A673 (cell line): ENCODE measurements at regions not wholly inside any gene's neighbourhood (a gene's known extent, or its start where the extent isn't known, plus 50 kb on each side); places are given as distances from the start of the nearest gene placed in this dataset.

Experiments used
- BruUV-seq: library from RNA; stranded (reverse); fragments of 400-500 nt; replicated peaks from 2 replicates; lab custom pipeline; 2021; lab: Mats Ljungman, UMichigan
- CTCF ChIA-PET: fragments of 300-600 bp; sonication (Branson Sonifier 250); formaldehyde crosslinking; loops from one replicate; lab custom pipeline; 2022; ENCODE audit warnings: antibody characterized with exemption; lab: Charles Lee
- POLR2A ChIA-PET: fragments of 300-600 bp; sonication (Branson Sonifier 250); formaldehyde crosslinking; loops from one replicate; lab custom pipeline; 2022; ENCODE audit warnings: antibody characterized with exemption; ENCODE audit not compliant: low non-redundant PET; lab: Charles Lee
- DNase-seq: peaks from one replicate; pipeline ENCODE4 v3.0.0-alpha.2; 2015; ENCODE audit warnings: low spot score
- H3K27ac ChIP-seq: fragments of 200-600 bp; sonication (generic); 2 replicates; pipeline ENCODE4 v1.5.1; 2016; ENCODE audit warnings: mixed run types, low read depth, mild to moderate bottlenecking, mixed read lengths, antibody characterized with exemption, low read length; ENCODE audit not compliant: poor library complexity, severe bottlenecking
- H3K27me3 ChIP-seq: fragments of 200-600 bp; sonication (generic); replicated peaks from 2 replicates; pipeline ENCODE4 v1.6.1; 2017; ENCODE audit warnings: mixed run types, low read depth, mild to moderate bottlenecking, mixed read lengths, antibody characterized with exemption, low read length; ENCODE audit not compliant: insufficient read depth, poor library complexity
- H3K36me3 ChIP-seq: fragments of 200-600 bp; sonication (generic); 2 replicates; pipeline ENCODE4 v1.6.1; 2016; ENCODE audit warnings: mixed run types, mild to moderate bottlenecking, mixed read lengths, antibody characterized with exemption, low read length; ENCODE audit not compliant: insufficient read depth, poor library complexity, severe bottlenecking
- H3K4me1 ChIP-seq: fragments of 200-600 bp; sonication (generic); 2 replicates; pipeline ENCODE4 v1.6.1; 2017; ENCODE audit warnings: mixed run types, mild to moderate bottlenecking, mixed read lengths, antibody characterized with exemption, low read length; ENCODE audit not compliant: insufficient read depth, poor library complexity, severe bottlenecking
- H3K4me3 ChIP-seq: fragments of 200-600 bp; sonication (generic); 2 replicates; pipeline ENCODE4 v1.5.1; 2016; ENCODE audit warnings: low read depth, mixed run types, mild to moderate bottlenecking, mixed read lengths, low read length; ENCODE audit not compliant: poor library complexity, severe bottlenecking
- H3K9me3 ChIP-seq: fragments of 200-600 bp; sonication (generic); 2 replicates; pipeline ENCODE4 v1.6.1; 2016; ENCODE audit warnings: mixed run types, low read depth, mild to moderate bottlenecking, mixed read lengths, antibody characterized with exemption, low read length; ENCODE audit not compliant: poor library complexity, severe bottlenecking
- EZH2 ChIP-seq: fragments of 200-600 bp; sonication (generic); IDR thresholded peaks from 2 replicates; pipeline ENCODE4 v1.6.1; 2017; ENCODE audit warnings: borderline replicate concordance, low read depth, mild to moderate bottlenecking, mixed read lengths, antibody characterized with exemption, low read length; ENCODE audit not compliant: poor library complexity, severe bottlenecking
- intact Hi-C: fragments of 100-400 bp; cut with micrococcal nuclease; formaldehyde crosslinking; loops from one replicate; pipeline ENCODE4 v1.10.0; 2022; ENCODE audit not compliant: unreplicated experiment
- TF ChIP-seq, protein P1 (sequence below): fragments of 300-800, 200-600 bp; sonication (generic); conservative IDR thresholded peaks from 2 replicates; pipeline ENCODE4 v1.5.1; 2017; ENCODE audit warnings: low read depth, mild to moderate bottlenecking, antibody characterized with exemption, low read length, moderate library complexity, mixed read lengths

DNA sequence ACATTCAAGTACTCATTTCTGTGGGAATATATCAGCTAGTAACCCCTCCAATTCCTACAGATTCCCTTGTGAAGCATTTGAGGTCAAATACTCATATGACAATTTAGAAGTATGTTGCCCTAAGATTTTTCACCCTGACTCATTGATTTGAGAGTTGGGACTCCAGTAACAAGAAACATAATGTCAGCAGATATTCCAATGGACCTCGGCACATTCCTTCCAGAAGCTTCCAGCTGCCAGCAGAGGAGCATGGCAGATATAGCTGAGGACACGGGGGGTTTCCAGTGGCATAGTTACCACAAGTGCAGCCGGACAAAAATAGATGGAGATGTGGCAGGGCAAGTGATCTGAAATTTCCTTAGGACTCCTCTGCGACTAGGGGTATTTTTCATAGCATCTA, 101.9 kb upstream of the ARHGAP28 start:
- ChIA-PET CTCF (no interaction called here), POLR2A (no interaction called here)
- no peak for DNase-seq
- no peaks in the 10 kb centered on the region for H3K4me1 ChIP-seq
- TF ChIP-seq, protein P1, sequence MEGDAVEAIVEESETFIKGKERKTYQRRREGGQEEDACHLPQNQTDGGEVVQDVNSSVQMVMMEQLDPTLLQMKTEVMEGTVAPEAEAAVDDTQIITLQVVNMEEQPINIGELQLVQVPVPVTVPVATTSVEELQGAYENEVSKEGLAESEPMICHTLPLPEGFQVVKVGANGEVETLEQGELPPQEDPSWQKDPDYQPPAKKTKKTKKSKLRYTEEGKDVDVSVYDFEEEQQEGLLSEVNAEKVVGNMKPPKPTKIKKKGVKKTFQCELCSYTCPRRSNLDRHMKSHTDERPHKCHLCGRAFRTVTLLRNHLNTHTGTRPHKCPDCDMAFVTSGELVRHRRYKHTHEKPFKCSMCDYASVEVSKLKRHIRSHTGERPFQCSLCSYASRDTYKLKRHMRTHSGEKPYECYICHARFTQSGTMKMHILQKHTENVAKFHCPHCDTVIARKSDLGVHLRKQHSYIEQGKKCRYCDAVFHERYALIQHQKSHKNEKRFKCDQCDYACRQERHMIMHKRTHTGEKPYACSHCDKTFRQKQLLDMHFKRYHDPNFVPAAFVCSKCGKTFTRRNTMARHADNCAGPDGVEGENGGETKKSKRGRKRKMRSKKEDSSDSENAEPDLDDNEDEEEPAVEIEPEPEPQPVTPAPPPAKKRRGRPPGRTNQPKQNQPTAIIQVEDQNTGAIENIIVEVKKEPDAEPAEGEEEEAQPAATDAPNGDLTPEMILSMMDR: no peak
- no peak for TF ChIP-seq EZH2
- H3K9me3 ChIP-seq: peaks cover 30% of the 10 kb centered on the region
- H3K36me3 ChIP-seq: no peaks in the 10 kb centered on the region
- intact Hi-C loops: no loop called here
- H3K27me3 ChIP-seq: no peaks in the 10 kb centered on the region
- H3K4me3 ChIP-seq: no peak overlapping the region
- BruUV-seq: no TSS peak
- no peak overlapping the region for H3K27ac ChIP-seq

DNA sequence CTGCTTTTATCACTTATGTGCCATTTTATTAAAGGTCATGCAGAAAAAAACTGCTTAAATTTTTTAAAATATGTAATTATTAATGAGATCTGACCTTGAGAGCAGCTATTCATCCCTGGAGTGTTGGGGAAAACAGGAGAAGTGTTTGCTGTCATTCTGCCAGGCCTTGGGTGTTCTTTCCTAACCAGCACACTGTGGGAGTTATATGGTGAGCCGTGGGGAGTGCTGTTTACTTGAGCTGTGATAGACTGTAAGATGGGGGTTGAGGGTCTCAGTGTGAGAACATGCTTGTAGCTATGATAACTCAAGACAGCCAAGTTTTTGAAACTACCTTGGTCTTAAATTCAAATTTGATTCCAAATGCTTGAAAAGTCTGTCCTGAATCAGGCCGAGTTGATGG, 101.3 kb upstream of the ARHGAP28 start:
- H3K9me3 ChIP-seq: peaks cover 35% of the 10 kb centered on the region
- no peak overlapping the region for H3K4me3 ChIP-seq
- H3K36me3 ChIP-seq: no peaks in the 10 kb centered on the region
- BruUV-seq: no TSS peak
- ChIA-PET CTCF (no interaction called here), POLR2A (no interaction called here)
- no peak for DNase-seq
- H3K4me1 ChIP-seq: no peaks in the 10 kb centered on the region
- no peak for TF ChIP-seq EZH2
- TF ChIP-seq, protein P1: no peak
- intact Hi-C loops: no loop called here
- no peaks in the 10 kb centered on the region for H3K27me3 ChIP-seq
- H3K27ac ChIP-seq: no peak overlapping the region

DNA sequence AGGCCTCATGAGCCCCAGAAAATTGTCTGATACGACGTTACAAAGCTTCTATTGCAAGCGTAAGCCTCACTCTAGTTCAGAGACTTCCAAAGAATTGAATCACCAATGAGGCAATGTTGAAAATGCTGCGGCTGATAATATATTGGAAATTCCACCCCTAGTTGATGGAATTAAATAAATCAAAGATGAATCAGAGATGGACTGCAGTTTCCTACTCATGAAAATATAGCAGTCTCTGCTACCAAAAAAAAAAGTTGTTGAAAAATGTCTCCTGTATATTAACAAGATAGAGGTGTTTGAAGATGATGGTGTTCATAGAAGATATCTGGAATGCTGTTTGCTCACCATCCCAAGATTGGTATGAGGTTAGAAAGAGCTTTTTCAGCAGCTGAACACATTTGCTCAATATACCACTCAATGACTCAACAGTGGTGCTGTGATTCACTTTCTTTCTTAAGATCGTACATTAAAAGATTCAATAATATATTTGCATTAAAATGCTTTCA, 99.8 kb upstream of the ARHGAP28 start:
- Histone ChIP-seq H3K36me3 (no peaks in the 10 kb centered on the region), H3K27me3 (no peaks in the 10 kb centered on the region), H3K9me3 (peaks cover 38% of the 10 kb centered on the region), H3K4me3 (no peak overlapping the region), H3K4me1 (no peaks in the 10 kb centered on the region), H3K27ac (no peak overlapping the region)
- POLR2A ChIA-PET: no interaction called here
- no peak for DNase-seq
- BruUV-seq: no TSS peak
- no peak for TF ChIP-seq EZH2
- CTCF ChIA-PET: no interaction called here
- intact Hi-C loops: no loop called here

DNA sequence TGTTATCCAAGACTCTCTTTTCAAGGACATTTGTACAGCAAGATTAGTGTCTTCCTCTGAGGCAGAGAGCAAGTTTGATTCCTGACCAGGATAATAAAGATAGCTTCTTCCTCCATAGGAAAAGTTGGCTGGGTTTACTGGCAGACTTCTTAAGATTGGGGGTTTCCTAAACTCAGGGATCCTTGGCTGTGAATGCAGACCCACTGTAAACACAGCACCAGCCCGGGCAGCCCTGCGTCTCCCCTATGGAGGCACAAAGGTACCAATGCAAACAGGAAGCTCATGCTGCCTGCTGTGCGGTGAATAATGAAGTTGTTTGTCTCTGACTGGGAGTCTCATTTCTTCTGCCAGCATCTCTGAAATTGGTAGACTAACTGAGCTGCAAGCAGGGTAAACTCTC, 96.2 kb upstream of the ARHGAP28 start:
- ChIA-PET POLR2A (no interaction called here), CTCF (no interaction called here)
- Histone ChIP-seq H3K36me3 (no peaks in the 10 kb centered on the region), H3K4me3 (no peak overlapping the region), H3K27ac (no peak overlapping the region), H3K4me1 (no peaks in the 10 kb centered on the region), H3K9me3 (peaks cover 37% of the 10 kb centered on the region), H3K27me3 (no peaks in the 10 kb centered on the region)
- BruUV-seq: no TSS peak
- DNase-seq: no peak
- intact Hi-C loops: no loop called here
- TF ChIP-seq, protein P1: no peak
- no peak for TF ChIP-seq EZH2
